NB4 (cell line): ENCODE measurements at regions not wholly inside any gene's neighbourhood (a gene's known extent, or its start where the extent isn't known, plus 50 kb on each side); places are given as distances from the start of the nearest gene placed in this dataset.

Experiments
- MAX ChIP-seq: IDR thresholded peaks from 2 replicates; pipeline ENCODE4 v1.6.1; 2011; ENCODE audit warnings: low read depth, low read length
- MYC ChIP-seq: IDR thresholded peaks from 2 replicates; pipeline ENCODE4 v1.6.1; 2011; ENCODE audit warnings: low read depth, low read length
- POLR2A ChIP-seq: IDR thresholded peaks from 2 replicates; pipeline ENCODE4 v1.6.1; 2011; ENCODE audit warnings: mild to moderate bottlenecking; ENCODE audit not compliant: insufficient read length; ENCODE audit errors: extremely low read depth
- TF ChIP-seq, protein P1 (sequence below): IDR thresholded peaks from one replicate; pipeline ENCODE4 v1.5.1; 2012; ENCODE audit warnings: low read depth, low read length

DNA sequence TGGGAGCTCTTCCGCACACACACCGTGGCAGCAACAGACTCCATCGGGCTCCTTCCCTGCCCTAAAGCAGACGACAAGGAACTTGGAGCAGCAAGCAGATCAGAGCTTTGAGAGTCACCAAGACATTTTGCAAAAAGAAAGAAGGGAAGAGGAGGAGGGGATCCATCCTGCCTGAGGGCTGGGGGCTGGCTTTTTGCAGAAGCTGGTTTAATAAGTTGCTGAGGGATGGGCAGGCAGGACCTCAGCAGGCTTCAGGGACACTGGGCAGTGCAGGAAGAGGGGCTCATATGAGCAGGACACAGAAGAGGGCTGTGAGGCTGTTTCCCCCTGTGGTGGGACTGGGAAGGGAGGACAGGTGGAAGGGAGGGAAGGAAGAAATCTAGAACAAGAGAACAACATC, 133.4 kb upstream of the GSC start:
- TF ChIP-seq, protein P1, sequence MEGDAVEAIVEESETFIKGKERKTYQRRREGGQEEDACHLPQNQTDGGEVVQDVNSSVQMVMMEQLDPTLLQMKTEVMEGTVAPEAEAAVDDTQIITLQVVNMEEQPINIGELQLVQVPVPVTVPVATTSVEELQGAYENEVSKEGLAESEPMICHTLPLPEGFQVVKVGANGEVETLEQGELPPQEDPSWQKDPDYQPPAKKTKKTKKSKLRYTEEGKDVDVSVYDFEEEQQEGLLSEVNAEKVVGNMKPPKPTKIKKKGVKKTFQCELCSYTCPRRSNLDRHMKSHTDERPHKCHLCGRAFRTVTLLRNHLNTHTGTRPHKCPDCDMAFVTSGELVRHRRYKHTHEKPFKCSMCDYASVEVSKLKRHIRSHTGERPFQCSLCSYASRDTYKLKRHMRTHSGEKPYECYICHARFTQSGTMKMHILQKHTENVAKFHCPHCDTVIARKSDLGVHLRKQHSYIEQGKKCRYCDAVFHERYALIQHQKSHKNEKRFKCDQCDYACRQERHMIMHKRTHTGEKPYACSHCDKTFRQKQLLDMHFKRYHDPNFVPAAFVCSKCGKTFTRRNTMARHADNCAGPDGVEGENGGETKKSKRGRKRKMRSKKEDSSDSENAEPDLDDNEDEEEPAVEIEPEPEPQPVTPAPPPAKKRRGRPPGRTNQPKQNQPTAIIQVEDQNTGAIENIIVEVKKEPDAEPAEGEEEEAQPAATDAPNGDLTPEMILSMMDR: no peak
- TF ChIP-seq POLR2A (no peak), MAX (no peak), MYC (no peak)
